ENCODE measurements at regions not wholly inside any gene's neighbourhood (a gene's known extent, or its start where the extent isn't known, plus 50 kb on each side); places are given as distances from the start of the nearest gene placed in this dataset.

DNA sequence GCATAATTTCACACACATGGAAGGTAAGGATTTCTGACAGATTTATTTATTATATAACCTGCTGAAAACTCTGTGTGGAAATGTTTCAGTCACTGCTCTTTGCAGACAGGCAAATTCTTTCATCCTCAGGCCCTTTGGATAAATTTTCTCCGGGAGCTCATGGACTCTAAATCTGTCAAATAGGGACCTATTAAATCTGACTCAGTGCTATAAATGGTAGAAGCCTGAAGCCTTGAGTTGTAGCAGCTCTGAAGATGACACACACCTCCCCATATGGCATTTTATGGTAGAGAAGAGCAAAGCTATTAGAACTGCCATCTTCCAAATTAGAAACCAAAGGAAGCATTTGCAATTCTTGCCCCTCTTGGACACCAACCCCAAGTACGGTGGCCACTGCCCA, 808.7 kb downstream of the XPNPEP1 start (continued):
- TF ChIP-seq ATF3 (IDR thresholded peaks at IDR 0.05; ENCODE audit: insufficient read depth, low read depth, low read length) = no peak

GRCh38 chr10:109106604-109107003, 816.7 kb downstream of the XPNPEP1 start:
- H3K4ac ChIP-seq (replicated peaks; ENCODE audit: insufficient read length, low read depth, low read length) = no peak overlapping the region
- H2BK5ac ChIP-seq (ENCODE audit: low read depth, low read length) = no peak overlapping the region
- peaks cover 0 to 2% (median 0%) of the 10 kb centered on the region in 4 experiments; a peak in 2 of 7 replicates for H3K27me3 ChIP-seq (replicated peaks in 1 of 4; ENCODE audit: control insufficient read depth in 3 of 4, extremely low read depth in 1 of 4, insufficient read depth in 3 of 4, low read length in 3 of 4)
- no peak overlapping the region for H2BK120ac ChIP-seq (replicated peaks; ENCODE audit: low read depth, low read length)
- no peaks in the 10 kb centered on the region for H3K79me2 ChIP-seq (ENCODE audit: control insufficient read depth in 1 of 2, insufficient read depth in 2 of 2, low read length in 2 of 2)
- no peak overlapping the region for H4K8ac ChIP-seq (ENCODE audit: extremely low read depth, insufficient read depth, low read length)
- H3K9ac ChIP-seq (replicated peaks in 1 of 4; ENCODE audit: extremely low read depth in 1 of 4, low read depth in 3 of 4, low read length in 3 of 4) = no peak overlapping the region
- no peak overlapping the region for H3K56ac ChIP-seq (replicated peaks; ENCODE audit: insufficient read length, low read depth, low read length)
- H3K23me2 ChIP-seq (ENCODE audit: low read depth, low read length) = no peaks in the 10 kb centered on the region
- no peak overlapping the region for H2AK5ac ChIP-seq (ENCODE audit: low read depth, low read length)
- H2BK20ac ChIP-seq (ENCODE audit: low read length) = no peak overlapping the region
- no peak overlapping the region for H3K27ac ChIP-seq (ENCODE audit: low read depth, low read length)
- H3K18ac ChIP-seq (ENCODE audit: extremely low read depth, low read length) = no peak overlapping the region
- no peak overlapping the region for H4K91ac ChIP-seq (replicated peaks; ENCODE audit: insufficient read length, low read length)
- no peak overlapping the region for H3K4me3 ChIP-seq (ENCODE audit: extremely low read depth in 1 of 4, insufficient read depth in 2 of 4, low read depth in 3 of 4, low read length in 4 of 4)
- no peak for TF ChIP-seq KDM4A (IDR thresholded peaks at IDR 0.05; ENCODE audit: low read depth, low read length, severe bottlenecking)
- TF ChIP-seq MAFK (IDR thresholded peaks at IDR 0.05; ENCODE audit: low read depth, low read length) = no peak
- TF ChIP-seq ASH2L (IDR thresholded peaks at IDR 0.05; ENCODE audit: low read length) = no peak
- no peak for TF ChIP-seq CBX5 (IDR thresholded peaks at IDR 0.05; ENCODE audit: low read depth, low read length)
- TF ChIP-seq RBBP5 (IDR thresholded peaks at IDR 0.05; ENCODE audit: borderline replicate concordance, low read depth, low read length) = no peak
- TF ChIP-seq TAF1 (IDR thresholded peaks at IDR 0.05; ENCODE audit: low read depth, low read length) = no peak
- no peak for TF ChIP-seq SAP30 (IDR thresholded peaks at IDR 0.05; ENCODE audit: insufficient read depth, insufficient replicate concordance, low read length)
- H2AFZ ChIP-seq (ENCODE audit: low read length) = no peak overlapping the region
- CTCF ChIA-PET (ENCODE audit: partially characterized antibody) = no interaction called here
- FAIRE-seq (no peak), DNase-seq (ENCODE audit: low read depth in 1 of 2, low spot score in 2 of 2) (no peak)
- no peaks in the 10 kb centered on the region for H3K79me1 ChIP-seq (ENCODE audit: low read depth, low read length)
- H2BK15ac ChIP-seq (ENCODE audit: low read length) = no peak overlapping the region
- H2BK12ac ChIP-seq (ENCODE audit: low read depth, low read length) = no peak overlapping the region
- H4K20me1 ChIP-seq (replicated peaks in 1 of 2; ENCODE audit: control insufficient read depth in 1 of 2, insufficient read depth in 2 of 2, low read length in 2 of 2) = no peaks in the 10 kb centered on the region
- no peak overlapping the region for H4K5ac ChIP-seq (ENCODE audit: insufficient read length, low read depth, low read length)
- H3K4me2 ChIP-seq (ENCODE audit: insufficient read depth in 1 of 2, low read depth in 2 of 2, low read length in 2 of 2) = no peak overlapping the region
- H3K9me3 ChIP-seq (ENCODE audit: insufficient read depth in 2 of 2, low read depth in 1 of 2, low read length in 1 of 2) = no peaks in the 10 kb centered on the region
- POLR2A ChIA-PET (ENCODE audit: partially characterized antibody) = no interaction called here
- H3K4me1 ChIP-seq (replicated peaks in 1 of 4; ENCODE audit: control insufficient read depth in 3 of 4, insufficient read depth in 4 of 4, low read length in 3 of 4) = no peaks in the 10 kb centered on the region
- H3K23ac ChIP-seq (ENCODE audit: insufficient read length) = no peak overlapping the region
- H3K36me3 ChIP-seq (ENCODE audit: control insufficient read depth in 2 of 4, insufficient read depth in 4 of 4, low read length in 3 of 4) = no peaks in the 10 kb centered on the region
- no peak overlapping the region for H3K14ac ChIP-seq (ENCODE audit: insufficient read length)
